Natural killer cell (primary cell): ENCODE measurements at regions not wholly inside any gene's neighbourhood (a gene's known extent, or its start where the extent isn't known, plus 50 kb on each side); places are given as distances from the start of the nearest gene placed in this dataset.

Source experiments
- ATAC-seq, 3 donors: fragments of 150-1000 bp in 2 of 3; fragments of 200-7000 bp in 1 of 3; cut with Tn5 transposase; 1 replicate in 1 of 3; 2 replicates in 2 of 3; pipeline ENCODE4 v1.10.0; 2021; ENCODE audit warnings: mild to moderate bottlenecking in 2 of 3, moderate library complexity in 2 of 3
- DNase-seq, 2 donors: peaks; one replicate each; pipeline versions ENCODE4 v3.0.0 to v3.0.0-alpha.2; 2013 to 2021; ENCODE audit warnings: mixed read lengths in 1 of 2
- H3K27ac ChIP-seq: one replicate; pipeline ENCODE4 v1.5.1; 2013; ENCODE audit warnings: mild to moderate bottlenecking, low read length
- H3K27me3 ChIP-seq: one replicate; pipeline ENCODE4 v1.6.1; 2013; ENCODE audit warnings: low read length; ENCODE audit not compliant: control insufficient read depth, insufficient read depth
- H3K36me3 ChIP-seq: one replicate; pipeline ENCODE4 v1.6.1; 2013; ENCODE audit warnings: low read length; ENCODE audit not compliant: control insufficient read depth, insufficient read depth
- H3K4me1 ChIP-seq: one replicate; pipeline ENCODE4 v1.6.1; 2013; ENCODE audit warnings: low read length; ENCODE audit not compliant: control insufficient read depth, insufficient read depth
- H3K4me3 ChIP-seq: one replicate; pipeline ENCODE4 v1.5.1; 2013; ENCODE audit warnings: low read length
- H3K9me3 ChIP-seq: one replicate; pipeline ENCODE4 v1.6.1; 2013; ENCODE audit warnings: low read length; ENCODE audit not compliant: control insufficient read depth, insufficient read depth
- H3K27ac Mint-ChIP-seq, 2 donors: one replicate each; pipeline ENCODE4 v1.8.0; 2022; ENCODE audit warnings: mild to moderate bottlenecking in 2 of 2, mixed read lengths in 2 of 2, moderate library complexity in 1 of 2
- H3K27me3 Mint-ChIP-seq, 2 donors: one replicate each; pipeline ENCODE4 v1.8.0; 2022; ENCODE audit warnings: low read depth in 2 of 2, mixed read lengths in 2 of 2
- H3K36me3 Mint-ChIP-seq: one replicate; pipeline ENCODE4 v1.8.0; 2022; ENCODE audit warnings: mixed read lengths
- H3K4me1 Mint-ChIP-seq, 2 donors: one replicate each; pipeline ENCODE4 v1.8.0; 2022; ENCODE audit warnings: mixed read lengths in 2 of 2
- H3K4me3 Mint-ChIP-seq: one replicate; pipeline ENCODE4 v1.8.0; 2022; ENCODE audit warnings: mild to moderate bottlenecking, moderate library complexity, mixed read lengths
- H3K9me3 Mint-ChIP-seq, 2 donors: one replicate each; pipeline ENCODE4 v1.8.0; 2022; ENCODE audit warnings: mixed read lengths in 2 of 2
- CTCF ChIP-seq: fragments of 200-600 bp; IDR thresholded peaks from one replicate; pipeline ENCODE4 v1.8.0; 2022; ENCODE audit warnings: antibody characterized with exemption
- WGBS: methylation state at CpG from one replicate; pipeline ENCODE4 v1.1.7; 2013; ENCODE audit warnings: missing lambda C conversion rate; ENCODE audit not compliant: insufficient coverage; 5-methylcytosine and 5-hydroxymethylcytosine counted together
- intact Hi-C: fragments of 100-400 bp; cut with micrococcal nuclease; formaldehyde crosslinking; loops from one replicate; pipeline ENCODE4 v1.14.2; 2022

DNA sequence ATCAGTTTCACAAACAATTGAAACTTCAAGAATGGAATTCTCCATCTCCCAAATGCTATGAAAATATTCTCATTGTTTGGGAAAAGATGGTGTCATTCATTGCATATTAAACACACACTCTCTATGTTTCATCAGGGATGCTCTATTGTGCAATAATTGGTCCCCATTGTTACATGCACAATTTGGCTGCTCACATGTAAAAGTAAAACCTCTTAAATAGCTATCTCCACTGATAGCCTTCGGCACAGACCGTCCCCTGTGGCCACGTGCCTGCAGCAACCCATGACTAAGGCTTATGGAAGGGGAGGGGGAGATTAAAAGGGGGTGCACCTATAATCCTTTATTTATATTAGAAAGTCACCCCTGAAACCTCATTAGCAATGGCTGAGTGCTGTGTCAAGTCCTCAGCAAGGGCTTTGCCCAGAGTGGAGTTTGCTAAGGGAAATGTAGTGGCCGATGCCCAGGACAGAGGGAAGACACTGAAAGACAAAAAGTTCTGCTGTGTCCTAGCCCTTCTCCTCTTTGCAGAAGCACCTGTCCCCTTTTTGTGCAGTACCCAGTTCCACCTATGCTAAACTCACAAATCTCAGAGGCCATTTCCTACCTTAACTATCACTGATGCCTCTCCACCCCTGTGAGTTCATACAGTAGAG is 309.6 kb upstream of the ESRRG start:
- no peak overlapping the region for H3K27ac ChIP-seq
- no peak for TF ChIP-seq CTCF
- H3K4me3 Mint-ChIP-seq, result no peak overlapping the region
- H3K27me3 Mint-ChIP-seq, result no peaks in the 10 kb centered on the region
- ATAC-seq (no peak), DNase-seq (no peak)
- no peak overlapping the region for H3K27ac Mint-ChIP-seq
- no peaks in the 10 kb centered on the region for H3K36me3 ChIP-seq
- H3K4me1 ChIP-seq, result no peaks in the 10 kb centered on the region
- peaks cover 10 to 13% of the 10 kb centered on the region in 2 donors for H3K9me3 Mint-ChIP-seq
- 85% methylated on average over 2 of the region's 4 CpGs for WGBS
- no peak overlapping the region for H3K4me3 ChIP-seq
- H3K4me1 Mint-ChIP-seq, result no peaks in the 10 kb centered on the region
- no peaks in the 10 kb centered on the region for H3K36me3 Mint-ChIP-seq
- peaks cover under 1% of the 10 kb centered on the region for H3K9me3 ChIP-seq
- no peaks in the 10 kb centered on the region for H3K27me3 ChIP-seq
- intact Hi-C loops, result no loop called here

- no peak overlapping the region for H3K27ac ChIP-seq
- intact Hi-C loops, result no loop called here
Observed at GRCh38 chr1:217029281-217030157, 306.3 kb upstream of the ESRRG start.

GRCh38 chr1:217027403-217028080 is 304.3 kb upstream of the ESRRG start:
- no peaks in the 10 kb centered on the region for H3K36me3 Mint-ChIP-seq
- TF ChIP-seq CTCF, result no peak
- H3K27me3 Mint-ChIP-seq, result no peaks in the 10 kb centered on the region

More at GRCh38 chr1:217029281-217030157, 306.3 kb upstream of the ESRRG start:
- no peak overlapping the region for H3K4me3 ChIP-seq
- H3K4me1 ChIP-seq, result no peaks in the 10 kb centered on the region
- H3K27me3 ChIP-seq, result no peaks in the 10 kb centered on the region
- WGBS, result 73% methylated on average over 12 of the region's 13 CpGs
- peaks cover 0 to 5% of the 10 kb centered on the region in 2 donors for H3K4me1 Mint-ChIP-seq
- H3K4me3 Mint-ChIP-seq, result no peak overlapping the region
- DNase-seq, result no peak
- no peak for ATAC-seq
- H3K36me3 Mint-ChIP-seq, result no peaks in the 10 kb centered on the region
- H3K27me3 Mint-ChIP-seq, result no peaks in the 10 kb centered on the region
- H3K9me3 ChIP-seq, result peaks cover 2% of the 10 kb centered on the region
- TF ChIP-seq CTCF, result no peak
- H3K27ac Mint-ChIP-seq, result no peak overlapping the region
- H3K9me3 Mint-ChIP-seq, result peaks cover 7 to 9% of the 10 kb centered on the region in 2 donors
- no peaks in the 10 kb centered on the region for H3K36me3 ChIP-seq

More at GRCh38 chr1:217027403-217028080, 304.3 kb upstream of the ESRRG start:
- Mint-ChIP-seq H3K27ac (no peak overlapping the region), H3K9me3 (peaks cover 11% of the 10 kb centered on the region in 2 donors), H3K4me1 (peaks cover 0 to 5% of the 10 kb centered on the region in 2 donors), H3K4me3 (no peak overlapping the region)
- Histone ChIP-seq H3K4me3 (no peak overlapping the region), H3K36me3 (no peaks in the 10 kb centered on the region), H3K4me1 (no peaks in the 10 kb centered on the region), H3K27me3 (no peaks in the 10 kb centered on the region), H3K9me3 (peaks cover 4% of the 10 kb centered on the region), H3K27ac (no peak overlapping the region)
- WGBS, result 75% methylated on average over 3 of the region's 4 CpGs
- intact Hi-C loops, result no loop called here
- ATAC-seq, result no peak
- DNase-seq, result no peak
